ENCODE measurements at regions not wholly inside any gene's neighbourhood (a gene's known extent, or its start where the extent isn't known, plus 50 kb on each side); places are given as distances from the start of the nearest gene placed in this dataset.

DNA sequence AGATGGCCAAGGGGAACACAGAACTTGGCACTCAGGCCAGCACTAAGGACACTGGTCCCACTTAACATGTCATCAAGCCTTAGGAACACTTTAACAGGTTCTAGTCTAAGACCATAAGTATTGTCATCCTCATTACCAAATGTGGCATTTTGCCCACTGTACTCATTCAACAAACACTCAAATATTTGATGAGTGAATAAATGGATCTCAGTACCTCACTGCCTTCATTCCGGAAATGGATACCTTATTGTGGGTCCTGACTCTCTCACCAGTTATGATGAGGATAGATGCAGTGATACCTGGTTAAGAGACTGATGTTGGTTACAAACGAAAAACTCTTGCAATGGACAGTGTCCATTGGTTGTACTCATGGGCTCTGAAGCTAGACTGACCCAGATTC, 455.2 kb upstream of the DYNLRB2 start:
- H3K27me3 Mint-ChIP-seq (ENCODE audit: unreplicated experiment): no peaks in the 10 kb centered on the region
- no peaks in the 10 kb centered on the region for H3K9me3 Mint-ChIP-seq (ENCODE audit: unreplicated experiment)
- no peak for DNase-seq (ENCODE audit: low spot score)
- H3K27ac Mint-ChIP-seq (ENCODE audit: unreplicated experiment): no peak overlapping the region
- H3K4me1 Mint-ChIP-seq (ENCODE audit: unreplicated experiment): peaks cover 2% of the 10 kb centered on the region
- H3K4me3 Mint-ChIP-seq (ENCODE audit: unreplicated experiment): no peak overlapping the region
- TF ChIP-seq, protein P1, sequence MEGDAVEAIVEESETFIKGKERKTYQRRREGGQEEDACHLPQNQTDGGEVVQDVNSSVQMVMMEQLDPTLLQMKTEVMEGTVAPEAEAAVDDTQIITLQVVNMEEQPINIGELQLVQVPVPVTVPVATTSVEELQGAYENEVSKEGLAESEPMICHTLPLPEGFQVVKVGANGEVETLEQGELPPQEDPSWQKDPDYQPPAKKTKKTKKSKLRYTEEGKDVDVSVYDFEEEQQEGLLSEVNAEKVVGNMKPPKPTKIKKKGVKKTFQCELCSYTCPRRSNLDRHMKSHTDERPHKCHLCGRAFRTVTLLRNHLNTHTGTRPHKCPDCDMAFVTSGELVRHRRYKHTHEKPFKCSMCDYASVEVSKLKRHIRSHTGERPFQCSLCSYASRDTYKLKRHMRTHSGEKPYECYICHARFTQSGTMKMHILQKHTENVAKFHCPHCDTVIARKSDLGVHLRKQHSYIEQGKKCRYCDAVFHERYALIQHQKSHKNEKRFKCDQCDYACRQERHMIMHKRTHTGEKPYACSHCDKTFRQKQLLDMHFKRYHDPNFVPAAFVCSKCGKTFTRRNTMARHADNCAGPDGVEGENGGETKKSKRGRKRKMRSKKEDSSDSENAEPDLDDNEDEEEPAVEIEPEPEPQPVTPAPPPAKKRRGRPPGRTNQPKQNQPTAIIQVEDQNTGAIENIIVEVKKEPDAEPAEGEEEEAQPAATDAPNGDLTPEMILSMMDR (IDR thresholded peaks at IDR 0.05; ENCODE audit: unreplicated experiment): no peak
- H3K36me3 Mint-ChIP-seq (ENCODE audit: low read depth, unreplicated experiment): no peaks in the 10 kb centered on the region

DNA sequence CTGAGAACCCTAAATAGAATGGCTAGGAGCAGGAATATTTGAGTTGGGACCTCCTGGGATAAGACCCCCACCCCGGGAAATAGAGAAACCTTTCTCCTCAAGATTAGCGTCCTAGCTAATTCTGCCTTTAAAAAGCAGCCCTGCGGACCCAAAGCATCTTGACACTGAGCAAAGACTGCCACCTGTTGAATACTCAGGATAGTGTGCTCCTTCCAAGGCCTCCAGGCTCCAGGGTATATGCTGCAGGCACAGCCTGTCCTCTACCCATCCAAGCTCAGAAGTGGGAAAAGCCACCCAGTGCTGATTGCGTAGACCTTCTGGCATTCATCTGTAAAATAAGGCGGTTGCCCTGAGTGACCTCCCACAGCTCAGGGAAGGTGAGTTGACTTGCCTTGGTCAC, 456.2 kb upstream of the DYNLRB2 start:
- Mint-ChIP-seq H3K27me3 (ENCODE audit: unreplicated experiment) (no peaks in the 10 kb centered on the region), H3K4me3 (ENCODE audit: unreplicated experiment) (no peak overlapping the region), H3K4me1 (ENCODE audit: unreplicated experiment) (peaks cover 2% of the 10 kb centered on the region), H3K36me3 (ENCODE audit: low read depth, unreplicated experiment) (no peaks in the 10 kb centered on the region), H3K9me3 (ENCODE audit: unreplicated experiment) (no peaks in the 10 kb centered on the region), H3K27ac (ENCODE audit: unreplicated experiment) (no peak overlapping the region)
- DNase-seq (ENCODE audit: low spot score): peak; percentile 60
- TF ChIP-seq, protein P1 (IDR thresholded peaks at IDR 0.05; ENCODE audit: unreplicated experiment): no peak

DNA sequence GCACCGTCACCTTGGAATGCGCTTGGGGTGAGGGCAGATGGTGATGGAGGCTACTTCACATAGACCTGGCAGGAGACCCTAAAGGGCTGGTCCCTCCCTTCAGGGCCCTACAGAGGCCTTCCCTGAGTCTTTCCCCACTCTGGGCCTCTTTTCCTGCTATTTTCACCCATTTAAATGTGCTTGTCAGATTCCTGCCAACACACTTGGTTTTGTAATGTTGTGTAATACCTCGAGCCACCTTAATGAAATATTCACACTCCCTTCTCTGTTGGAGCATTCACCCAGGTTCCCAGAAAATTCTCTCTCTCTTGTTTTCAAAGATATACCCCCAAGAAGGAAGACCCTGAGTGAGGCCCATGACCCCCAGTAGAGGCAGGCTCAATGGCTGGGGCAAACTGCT, 456.6 kb upstream of the DYNLRB2 start:
- Mint-ChIP-seq H3K36me3 (ENCODE audit: low read depth, unreplicated experiment) (no peaks in the 10 kb centered on the region), H3K27me3 (ENCODE audit: unreplicated experiment) (no peaks in the 10 kb centered on the region), H3K4me3 (ENCODE audit: unreplicated experiment) (no peak overlapping the region), H3K27ac (ENCODE audit: unreplicated experiment) (no peak overlapping the region), H3K4me1 (ENCODE audit: unreplicated experiment) (peaks cover 2% of the 10 kb centered on the region), H3K9me3 (ENCODE audit: unreplicated experiment) (no peaks in the 10 kb centered on the region)
- TF ChIP-seq, protein P1 (IDR thresholded peaks at IDR 0.05; ENCODE audit: unreplicated experiment): no peak
- DNase-seq (ENCODE audit: low spot score): no peak

DNA sequence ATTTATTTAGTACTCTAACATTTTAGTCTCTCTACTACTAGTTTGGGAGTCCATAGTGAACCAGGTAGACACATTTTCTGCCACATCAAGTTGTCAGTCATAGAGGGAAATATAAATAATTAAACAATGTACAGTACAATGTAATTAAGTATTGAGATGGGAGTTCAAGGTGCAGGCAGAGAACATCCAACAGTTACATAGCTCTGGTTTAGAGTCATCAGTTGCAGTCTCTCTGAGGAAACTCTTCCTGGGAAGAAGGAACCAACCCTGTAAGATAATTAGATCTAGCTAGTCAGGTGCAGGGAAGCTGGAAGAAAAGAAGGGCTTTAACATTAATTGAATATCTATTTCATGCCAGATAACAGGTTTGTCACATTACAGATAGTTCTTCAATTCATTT, 457.9 kb upstream of the DYNLRB2 start:
- H3K27me3 Mint-ChIP-seq (ENCODE audit: unreplicated experiment): no peaks in the 10 kb centered on the region
- no peak overlapping the region for H3K27ac Mint-ChIP-seq (ENCODE audit: unreplicated experiment)
- H3K9me3 Mint-ChIP-seq (ENCODE audit: unreplicated experiment): no peaks in the 10 kb centered on the region
- H3K36me3 Mint-ChIP-seq (ENCODE audit: low read depth, unreplicated experiment): no peaks in the 10 kb centered on the region
- peaks cover 2% of the 10 kb centered on the region for H3K4me1 Mint-ChIP-seq (ENCODE audit: unreplicated experiment)
- DNase-seq (ENCODE audit: low spot score): no peak
- TF ChIP-seq, protein P1 (IDR thresholded peaks at IDR 0.05; ENCODE audit: unreplicated experiment): no peak
- H3K4me3 Mint-ChIP-seq (ENCODE audit: unreplicated experiment): no peak overlapping the region

DNA sequence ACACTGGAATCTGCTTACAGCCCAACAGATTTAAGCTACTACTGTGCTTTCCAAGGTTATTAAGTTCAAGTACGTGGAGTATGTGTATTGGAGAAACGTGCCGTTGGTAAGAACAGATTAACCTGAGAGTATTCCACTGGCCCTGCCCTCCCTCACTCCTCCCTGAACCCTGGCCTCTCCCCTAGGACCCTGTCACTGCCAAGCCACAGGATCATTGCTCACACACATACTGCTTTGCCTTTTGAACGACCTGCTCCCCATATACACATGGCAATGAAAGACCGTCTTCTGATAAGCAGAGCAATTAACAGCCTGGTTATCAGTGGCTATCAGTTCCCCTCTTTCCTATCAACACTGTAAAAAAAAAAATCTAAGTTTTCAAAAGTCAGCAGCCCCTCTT, 458.9 kb upstream of the DYNLRB2 start:
- Mint-ChIP-seq H3K9me3 (ENCODE audit: unreplicated experiment) (no peaks in the 10 kb centered on the region), H3K4me1 (ENCODE audit: unreplicated experiment) (peaks cover 2% of the 10 kb centered on the region), H3K4me3 (ENCODE audit: unreplicated experiment) (no peak overlapping the region), H3K36me3 (ENCODE audit: low read depth, unreplicated experiment) (no peaks in the 10 kb centered on the region), H3K27ac (ENCODE audit: unreplicated experiment) (no peak overlapping the region), H3K27me3 (ENCODE audit: unreplicated experiment) (no peaks in the 10 kb centered on the region)
- TF ChIP-seq, protein P1 (IDR thresholded peaks at IDR 0.05; ENCODE audit: unreplicated experiment): no peak
- no peak for DNase-seq (ENCODE audit: low spot score)

Data from endothelial cell (in vitro differentiated cells).